Fibroblast of lung (primary cell): ENCODE measurements at regions not wholly inside any gene's neighbourhood (a gene's known extent, or its start where the extent isn't known, plus 50 kb on each side); places are given as distances from the start of the nearest gene placed in this dataset.

Experiments used
- EZH2 ChIP-seq: IDR thresholded peaks from 2 replicates; pipeline ENCODE4 v1.5.1; 2012; ENCODE audit warnings: low read length, control low read depth, mild to moderate bottlenecking; ENCODE audit errors: missing control alignments
- TF ChIP-seq, protein P1 (sequence below), 2 donors: IDR thresholded peaks in 1 of 2; conservative IDR thresholded peaks in 1 of 2; 1 replicate in 1 of 2; 2 replicates in 1 of 2; pipeline ENCODE4 v1.5.1; 2011 to 2012; ENCODE audit warnings: low read length in 2 of 2, control low read depth in 1 of 2, inconsistent platforms in 1 of 2, low read depth in 1 of 2, mild to moderate bottlenecking in 1 of 2

DNA sequence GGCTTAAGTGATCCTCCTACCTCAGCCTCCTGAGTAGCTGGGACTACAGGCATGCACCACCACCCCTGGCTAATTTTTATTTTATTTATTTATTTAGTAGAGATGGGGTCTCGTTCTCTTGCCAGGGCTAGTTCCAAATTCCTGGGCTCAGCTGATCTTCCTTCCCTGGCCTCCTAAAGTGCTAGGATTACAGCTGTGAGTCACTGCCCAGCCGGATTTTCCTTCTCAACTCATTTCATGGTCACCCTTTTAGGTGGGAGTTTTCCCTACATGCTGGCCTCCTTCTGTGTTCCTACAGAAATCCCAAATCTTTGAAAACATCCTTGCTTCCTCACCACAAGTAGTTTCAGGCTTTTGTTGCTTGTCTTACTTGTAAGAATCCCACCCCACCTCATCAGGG is 102.1 kb upstream of the SIAH1 start:
- TF ChIP-seq, protein P1, sequence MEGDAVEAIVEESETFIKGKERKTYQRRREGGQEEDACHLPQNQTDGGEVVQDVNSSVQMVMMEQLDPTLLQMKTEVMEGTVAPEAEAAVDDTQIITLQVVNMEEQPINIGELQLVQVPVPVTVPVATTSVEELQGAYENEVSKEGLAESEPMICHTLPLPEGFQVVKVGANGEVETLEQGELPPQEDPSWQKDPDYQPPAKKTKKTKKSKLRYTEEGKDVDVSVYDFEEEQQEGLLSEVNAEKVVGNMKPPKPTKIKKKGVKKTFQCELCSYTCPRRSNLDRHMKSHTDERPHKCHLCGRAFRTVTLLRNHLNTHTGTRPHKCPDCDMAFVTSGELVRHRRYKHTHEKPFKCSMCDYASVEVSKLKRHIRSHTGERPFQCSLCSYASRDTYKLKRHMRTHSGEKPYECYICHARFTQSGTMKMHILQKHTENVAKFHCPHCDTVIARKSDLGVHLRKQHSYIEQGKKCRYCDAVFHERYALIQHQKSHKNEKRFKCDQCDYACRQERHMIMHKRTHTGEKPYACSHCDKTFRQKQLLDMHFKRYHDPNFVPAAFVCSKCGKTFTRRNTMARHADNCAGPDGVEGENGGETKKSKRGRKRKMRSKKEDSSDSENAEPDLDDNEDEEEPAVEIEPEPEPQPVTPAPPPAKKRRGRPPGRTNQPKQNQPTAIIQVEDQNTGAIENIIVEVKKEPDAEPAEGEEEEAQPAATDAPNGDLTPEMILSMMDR (conservative IDR thresholded peaks at IDR 0.05 in 1 of 2, IDR thresholded peaks at IDR 0.05 in 1 of 2; ENCODE audit: low read depth in 1 of 2, low read length in 2 of 2) = no peak
- no peak for TF ChIP-seq EZH2
